ENCODE measurements at regions not wholly inside any gene's neighbourhood (a gene's known extent, or its start where the extent isn't known, plus 50 kb on each side); places are given as distances from the start of the nearest gene placed in this dataset.

DNA sequence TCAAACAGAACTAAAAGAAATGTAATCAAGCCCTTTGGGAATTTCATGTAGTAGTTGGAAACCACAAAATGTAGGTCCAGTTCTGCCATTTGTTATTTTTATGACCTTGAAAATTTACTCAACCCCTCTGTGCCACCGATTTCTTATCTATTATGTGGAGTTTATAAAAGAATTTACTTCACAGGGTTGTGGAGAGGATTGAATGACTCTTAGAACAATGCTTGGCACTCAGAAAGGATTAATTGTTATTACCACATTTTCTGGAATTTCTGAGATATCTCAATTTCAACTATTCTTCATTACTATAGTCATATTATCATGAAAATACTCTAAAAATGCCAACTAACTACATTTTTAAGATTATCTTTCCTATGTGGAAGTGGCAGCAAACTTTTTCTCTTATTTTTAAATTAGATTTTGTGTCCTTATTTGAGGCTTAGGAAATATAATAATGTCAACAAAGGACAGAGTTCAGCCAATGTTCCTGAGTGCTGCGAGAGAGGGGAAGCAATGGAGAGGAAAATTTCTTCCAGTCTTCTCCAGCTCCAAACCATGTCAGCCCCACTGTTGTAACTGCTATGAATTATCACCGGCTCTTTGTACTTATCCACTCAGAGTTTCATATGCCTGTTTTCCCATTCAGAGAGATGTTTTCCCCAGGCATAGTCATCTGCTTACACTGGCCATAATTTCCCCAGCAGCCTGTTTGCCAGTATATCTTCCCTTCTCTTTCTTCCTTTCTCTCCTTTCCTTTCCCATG, 525.6 kb downstream of the SPATA31D1 start:
- DNase-seq = no peak

DNA sequence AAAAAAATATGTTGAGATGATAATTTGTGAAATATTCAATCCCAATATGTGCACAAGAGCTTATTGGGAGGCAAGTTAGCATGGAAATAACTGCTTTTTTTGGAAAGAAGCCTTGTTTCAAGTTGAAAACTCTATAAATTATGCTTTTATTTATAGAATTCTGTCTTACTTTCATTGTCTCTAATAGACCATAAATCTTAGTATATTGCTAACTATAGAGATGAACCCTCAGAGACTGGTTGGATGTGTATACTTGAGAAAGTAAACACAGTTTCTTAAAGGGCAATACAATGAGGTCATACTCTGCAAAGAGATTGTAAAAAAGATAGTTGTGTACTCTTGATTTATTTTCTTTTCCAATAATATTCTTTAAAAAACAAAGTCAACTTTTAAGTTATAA, 530.3 kb downstream of the SPATA31D1 start:
- no peak for DNase-seq

DNA sequence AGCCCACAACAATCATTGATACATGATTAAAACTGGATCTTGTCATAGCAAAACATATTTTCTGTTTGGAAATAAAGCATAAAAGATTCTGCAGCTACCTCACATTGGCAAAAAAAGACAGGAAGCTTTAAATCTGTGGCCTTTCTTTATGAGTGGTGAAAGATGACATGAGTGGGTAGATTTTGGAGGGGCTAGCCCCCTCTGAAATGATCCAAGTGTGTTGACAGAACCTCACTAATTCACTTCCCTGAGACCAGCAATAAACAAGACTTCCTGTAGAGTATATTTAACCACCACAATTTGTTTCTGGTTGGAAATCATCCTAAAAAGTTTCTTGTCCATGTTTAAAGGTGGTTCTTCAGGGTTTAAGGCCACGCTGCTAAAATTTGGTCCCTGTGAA, 530.8 kb downstream of the SPATA31D1 start:
- DNase-seq = no peak

DNA sequence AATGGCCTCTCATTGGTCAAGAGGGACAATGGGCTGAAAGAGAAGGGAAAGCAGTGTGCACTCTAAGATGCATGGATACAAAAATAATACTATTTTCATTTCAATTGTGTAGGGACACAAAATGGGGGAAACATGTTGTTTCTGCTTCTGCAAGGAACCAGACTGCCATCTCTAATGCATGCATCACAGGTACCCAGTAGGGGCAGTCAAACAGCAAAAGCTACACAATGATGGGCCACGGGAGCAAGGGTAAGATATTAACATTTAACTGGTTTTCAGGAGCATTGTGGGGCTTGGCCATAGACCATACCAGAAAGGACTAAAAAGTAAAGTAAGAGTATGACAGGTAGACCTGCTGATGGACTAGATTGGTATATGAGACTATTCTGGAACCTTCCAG, 535.8 kb downstream of the SPATA31D1 start:
- no peak for DNase-seq

DNA sequence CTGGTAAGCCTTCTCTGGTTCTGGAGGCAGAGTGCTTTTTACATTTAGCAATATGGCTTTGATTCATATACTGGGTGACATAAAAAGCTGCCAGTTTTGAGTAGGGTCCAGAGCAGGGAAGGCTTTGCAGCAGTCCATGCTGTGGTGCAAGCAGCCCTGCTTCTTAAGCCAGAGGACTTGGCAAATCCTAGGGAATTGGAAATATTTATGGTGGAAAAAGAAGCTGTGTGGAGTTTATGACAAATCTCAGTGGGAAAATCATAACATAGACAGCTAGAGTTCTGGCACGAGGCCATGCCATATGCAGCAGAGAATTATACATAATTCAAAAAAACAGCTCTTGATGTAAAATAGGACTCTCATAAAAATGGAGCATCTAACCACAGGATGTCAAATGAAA, 536.4 kb downstream of the RASEF start:
- no peak for DNase-seq

DNA sequence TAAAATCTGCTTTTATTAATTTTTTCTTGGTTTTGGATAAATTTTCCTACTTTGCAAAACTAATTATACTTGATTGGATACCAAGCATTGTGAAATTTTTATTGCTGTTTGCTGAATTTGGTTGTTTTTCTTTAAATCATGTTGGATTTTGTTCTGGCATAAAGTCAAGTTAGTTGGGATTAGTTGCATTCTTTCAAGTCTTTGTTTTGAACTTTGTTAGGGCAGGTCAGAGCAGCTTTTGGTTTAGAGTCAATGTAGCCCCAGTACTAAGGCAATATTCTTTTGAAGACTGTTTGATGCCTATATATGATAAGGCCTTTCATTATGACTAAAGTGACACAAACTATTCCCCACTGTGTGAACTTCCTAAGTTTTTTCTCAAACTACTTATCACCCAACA, 531.1 kb downstream of the RASEF start:
- no peak for DNase-seq

DNA sequence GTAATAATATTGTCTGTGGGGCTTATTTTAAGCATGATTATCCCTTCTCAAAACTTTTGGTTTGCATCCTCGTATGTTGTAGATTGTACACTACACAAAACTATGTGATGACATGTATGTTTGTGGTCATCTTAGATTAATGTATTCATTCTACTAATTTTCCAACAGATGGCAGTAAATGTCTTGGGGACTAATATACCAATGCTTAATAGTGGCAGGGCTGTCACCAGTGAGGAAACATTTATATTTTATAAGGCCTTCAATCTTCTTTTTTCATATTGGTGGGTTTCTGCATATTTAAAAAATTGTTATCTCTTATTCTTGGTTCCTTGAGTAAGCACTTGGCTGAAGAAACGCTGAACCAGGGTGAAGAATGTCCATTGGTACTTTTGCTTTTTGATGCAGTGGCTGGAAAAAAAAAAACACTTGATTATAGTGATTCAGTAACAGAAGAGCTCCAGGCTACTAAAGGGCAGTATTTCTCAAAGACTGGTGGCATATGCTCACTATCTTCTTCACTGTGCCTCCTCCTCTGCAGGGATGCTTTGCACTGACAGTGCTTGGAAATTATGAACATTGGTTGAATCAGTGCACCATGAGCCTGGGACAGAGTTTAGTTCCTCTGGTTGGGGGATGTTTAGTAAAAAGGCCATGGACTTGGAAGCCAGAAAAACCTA, 530.3 kb downstream of the RASEF start:
- DNase-seq = no peak

DNA sequence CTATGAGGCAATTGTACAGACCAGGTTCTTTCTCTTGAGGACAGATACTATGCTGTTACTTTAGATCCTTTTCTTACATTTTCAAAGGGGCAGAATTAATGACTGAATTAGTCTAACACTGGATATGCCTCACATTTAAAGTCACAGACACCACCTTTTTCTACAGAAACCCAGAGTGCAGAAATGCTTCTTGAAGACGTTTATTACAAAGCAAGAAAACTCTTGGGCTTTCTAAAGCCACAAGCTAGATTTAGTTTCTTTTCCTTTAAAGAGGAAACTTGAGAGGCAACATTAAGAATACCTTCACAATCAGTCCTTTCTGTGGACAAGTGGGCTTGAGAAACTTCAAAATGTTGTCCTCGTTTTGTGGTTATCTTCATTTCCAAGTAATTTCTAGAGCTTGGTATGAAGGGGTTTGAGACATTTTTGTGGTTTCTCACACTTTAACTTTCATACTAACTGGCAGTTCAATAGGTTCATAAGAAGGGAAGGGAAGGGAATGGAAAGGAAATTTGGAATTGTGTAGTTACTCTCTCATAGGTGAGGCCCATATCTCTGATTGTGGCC, 527.4 kb downstream of the RASEF start:
- no peak for DNase-seq

DNA sequence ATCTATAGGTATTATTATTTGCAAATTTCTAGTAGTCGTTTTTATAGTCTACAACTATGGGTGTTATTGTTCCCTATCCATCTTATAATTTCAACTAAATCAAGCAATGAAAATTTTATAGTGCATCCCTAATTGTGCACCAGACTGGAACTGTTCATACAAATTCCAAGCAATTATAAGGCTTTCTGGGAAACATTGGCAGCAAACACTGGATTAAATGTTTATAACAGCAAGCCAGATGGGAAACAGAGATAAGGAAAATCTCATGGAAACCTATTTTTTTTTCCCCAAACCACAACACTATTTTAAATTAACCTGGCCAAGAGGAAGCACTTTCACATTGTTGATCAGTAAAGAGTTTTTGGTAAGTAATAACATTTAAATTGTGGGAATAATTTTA, 524.3 kb downstream of the RASEF start:
- no peak for DNase-seq

DNA sequence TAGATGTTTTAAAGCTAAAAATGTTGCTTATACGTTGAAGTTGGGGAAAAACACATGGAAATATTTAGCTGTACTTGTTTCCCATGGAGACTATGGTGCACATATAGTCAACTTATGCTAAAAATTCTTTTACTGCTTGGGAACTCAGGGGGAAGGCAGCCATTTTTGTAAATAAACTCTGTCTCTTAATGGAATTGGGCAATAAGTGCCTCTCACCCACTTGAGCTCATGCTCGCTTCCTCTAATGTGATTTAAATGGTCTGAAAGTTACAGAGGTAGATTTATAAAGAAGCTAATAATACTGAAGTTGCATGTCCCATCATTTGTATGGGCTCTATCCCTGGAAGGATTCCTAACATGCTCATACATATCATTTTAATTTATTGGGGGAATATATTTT, 523.8 kb downstream of the RASEF start:
- DNase-seq = no peak

DNA sequence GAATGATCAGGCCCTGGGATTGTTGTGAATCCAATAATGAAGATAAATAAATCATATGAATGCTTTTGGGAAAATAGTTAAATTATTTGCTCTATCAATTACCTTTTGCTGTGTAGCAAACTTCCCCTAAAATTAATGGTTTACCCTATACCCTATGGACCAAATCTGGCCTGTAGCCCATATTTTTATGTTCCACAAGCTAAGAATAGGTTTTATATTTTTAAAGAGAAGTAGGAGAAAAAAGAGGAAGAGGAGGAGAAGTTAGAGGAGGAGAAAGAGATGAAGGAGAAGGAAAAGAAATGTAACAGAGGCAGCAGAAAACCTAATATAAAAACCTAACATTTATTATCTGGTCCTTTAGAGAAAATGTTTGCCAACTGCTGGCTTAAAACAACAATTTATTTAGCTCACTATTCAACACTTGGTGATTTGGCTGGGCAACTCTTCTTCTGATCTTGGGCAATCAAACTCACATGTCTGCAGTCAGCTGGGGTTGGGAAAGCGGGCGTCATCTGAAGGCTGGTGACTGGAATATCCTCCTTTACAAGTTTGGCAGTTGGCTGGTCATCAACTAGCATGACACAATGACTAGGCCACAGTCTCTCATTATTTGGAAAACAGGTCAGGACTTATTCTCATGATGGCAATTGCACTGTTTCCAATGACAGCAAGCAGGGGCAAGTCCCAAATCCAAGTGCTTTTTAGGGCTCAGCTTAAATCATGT, 522.9 kb downstream of the RASEF start:
- DNase-seq = no peak

DNA sequence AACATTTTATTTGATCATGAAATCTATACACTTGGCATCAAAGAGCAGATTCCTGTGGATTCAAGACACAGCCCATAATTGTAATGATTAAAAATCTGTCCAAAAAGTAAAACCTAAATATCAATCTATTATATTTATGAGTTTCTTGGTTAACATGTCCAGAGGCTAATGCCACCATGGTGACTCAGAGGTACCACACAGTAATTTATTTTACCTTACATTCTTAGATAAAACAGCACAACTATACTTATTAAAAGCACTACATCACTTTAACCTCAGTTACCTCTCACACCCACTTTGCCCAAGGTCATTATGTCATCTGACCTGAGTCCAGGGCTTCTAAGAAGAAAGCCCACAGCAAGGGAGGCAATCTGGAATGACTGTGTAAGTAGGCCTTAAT, 519.2 kb downstream of the RASEF start:
- no peak for DNase-seq

DNA sequence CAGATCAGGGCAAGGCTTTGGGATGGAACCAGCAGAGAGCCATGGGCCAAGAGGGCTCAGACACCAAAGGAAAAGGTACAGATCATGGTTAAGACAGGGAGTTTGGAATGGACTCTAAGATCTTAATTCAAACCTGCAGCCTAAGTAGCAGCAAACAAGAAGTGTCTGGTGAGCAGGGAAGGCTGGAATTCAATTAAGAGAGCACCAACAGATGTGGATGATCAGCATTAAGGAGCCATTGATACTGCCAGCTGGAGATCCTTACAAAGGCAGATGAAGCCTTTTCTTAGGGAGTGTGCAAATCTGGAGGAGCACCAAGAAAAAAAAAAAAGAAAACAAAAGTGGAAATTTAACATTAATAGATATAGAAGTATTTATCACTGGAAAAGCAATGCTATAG, 516.8 kb downstream of the RASEF start:
- no peak for DNase-seq

DNA sequence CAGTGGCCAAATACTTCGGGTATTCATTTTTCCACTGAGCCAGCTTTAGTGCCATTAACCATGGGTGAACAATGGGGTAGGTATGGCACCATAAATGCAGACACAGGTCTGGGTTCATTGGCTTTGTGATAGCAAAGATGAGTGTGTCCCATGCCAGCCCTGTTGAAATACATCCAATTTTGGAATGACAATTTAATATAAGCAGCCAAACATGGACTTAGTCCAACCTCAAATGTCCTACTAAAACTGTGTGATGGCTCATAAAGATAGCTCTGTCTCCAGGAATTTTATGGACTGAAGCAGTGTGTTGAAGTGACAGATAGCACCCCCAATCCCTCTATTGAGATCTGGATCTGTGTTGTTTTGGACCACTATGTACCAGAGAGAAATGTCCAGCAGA, 514.9 kb downstream of the RASEF start:
- no peak for DNase-seq

DNA sequence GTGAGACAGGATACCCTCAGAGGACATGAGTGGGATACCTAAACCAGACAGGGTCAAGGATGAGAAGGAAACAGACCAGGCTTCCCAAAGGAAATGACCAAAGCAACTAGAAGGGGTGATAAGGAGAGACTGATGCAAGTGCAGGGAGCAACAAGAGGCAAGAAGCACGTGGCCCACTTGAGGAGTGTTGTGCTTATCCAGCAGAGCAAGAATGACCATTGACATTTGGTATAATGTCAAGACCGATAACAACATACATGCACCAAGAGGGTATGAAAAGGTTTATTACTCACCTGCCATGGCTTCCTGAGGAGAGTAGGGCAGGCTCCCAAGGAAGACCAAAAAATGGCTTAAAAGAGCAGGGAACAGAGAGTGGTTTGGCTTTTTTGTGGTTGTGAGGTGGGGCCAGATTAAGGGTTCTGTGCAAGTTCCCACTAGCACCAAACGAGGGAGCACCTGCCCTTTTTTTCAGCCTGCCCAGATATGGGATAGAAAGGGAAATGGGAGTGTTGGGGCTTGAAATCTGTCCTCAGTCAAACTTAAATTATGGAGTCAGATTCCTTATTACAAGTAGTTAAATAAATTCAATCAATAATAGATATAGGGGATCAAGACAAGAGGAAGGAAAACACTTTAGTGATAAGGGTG, 513.6 kb downstream of the RASEF start:
- no peak for DNase-seq

DNA sequence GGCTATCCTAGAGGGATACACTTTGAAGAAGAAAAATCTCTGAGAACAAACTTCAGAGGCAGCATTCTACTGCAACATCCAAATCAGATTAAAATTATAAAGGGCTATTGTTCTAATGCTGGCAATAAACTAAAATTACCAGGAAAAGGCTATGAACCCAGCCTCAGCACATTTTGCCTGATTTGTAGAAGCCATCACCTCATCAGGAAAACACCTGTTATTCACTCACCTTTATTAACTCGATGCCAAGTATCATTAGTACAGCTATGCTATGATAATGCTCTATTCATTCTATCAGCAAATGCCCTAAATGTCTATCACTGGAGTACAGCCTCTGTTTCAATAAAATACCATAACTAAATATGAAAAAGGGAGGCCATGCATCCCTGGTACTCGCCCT, 510.2 kb downstream of the RASEF start:
- no peak for DNase-seq

DNA sequence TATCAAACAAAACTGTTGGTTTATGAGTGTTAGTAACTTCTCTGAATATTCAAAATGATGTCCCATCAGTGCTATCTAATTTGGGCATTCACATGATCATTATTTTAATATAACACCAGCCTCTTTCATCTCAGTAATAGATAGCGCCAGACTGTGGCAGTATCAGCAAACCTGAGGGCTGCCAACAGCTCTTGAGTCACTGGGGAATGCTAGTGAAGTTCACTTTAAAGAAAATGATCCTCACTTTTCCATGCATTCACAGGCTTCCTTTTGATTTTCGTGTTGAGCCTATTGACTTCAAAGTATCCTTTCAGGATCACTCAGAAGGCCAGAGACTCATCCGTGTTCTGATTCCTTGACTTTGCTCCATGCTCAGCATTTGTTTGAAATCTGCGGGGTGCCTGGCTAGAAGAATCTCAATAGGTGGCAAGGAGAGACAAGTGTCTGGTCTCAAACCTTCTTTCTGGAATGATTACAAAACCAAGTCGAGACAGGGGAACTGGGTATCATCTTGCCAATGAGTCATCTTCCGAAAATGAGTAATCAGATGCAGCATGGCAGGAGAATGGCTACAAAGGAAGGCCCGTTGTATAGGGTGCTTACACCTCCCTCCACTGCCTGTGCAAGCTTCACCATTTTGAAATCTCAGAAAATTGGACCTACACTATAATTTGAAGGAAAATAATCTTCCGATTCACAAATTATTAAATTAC, 509.1 kb downstream of the RASEF start:
- no peak for DNase-seq

DNA sequence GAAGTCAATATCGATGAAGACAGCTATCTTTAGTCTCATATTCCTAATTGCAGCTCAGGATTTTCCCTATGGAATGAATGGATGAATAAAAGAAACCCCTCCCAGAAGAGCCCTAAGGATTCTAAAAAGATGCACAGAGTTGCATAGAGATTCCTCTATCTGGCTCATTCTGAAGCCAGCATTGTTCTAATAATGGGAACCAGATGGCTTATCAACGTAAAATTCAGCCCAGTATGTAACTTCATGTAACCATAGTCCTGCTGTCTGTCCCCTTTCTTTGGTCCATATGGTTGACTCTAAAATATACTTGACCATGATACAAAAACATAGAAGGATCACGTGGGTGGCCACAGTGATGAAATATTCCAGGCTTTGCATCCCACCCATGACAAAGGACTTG, 508.6 kb downstream of the RASEF start:
- DNase-seq = no peak

DNA sequence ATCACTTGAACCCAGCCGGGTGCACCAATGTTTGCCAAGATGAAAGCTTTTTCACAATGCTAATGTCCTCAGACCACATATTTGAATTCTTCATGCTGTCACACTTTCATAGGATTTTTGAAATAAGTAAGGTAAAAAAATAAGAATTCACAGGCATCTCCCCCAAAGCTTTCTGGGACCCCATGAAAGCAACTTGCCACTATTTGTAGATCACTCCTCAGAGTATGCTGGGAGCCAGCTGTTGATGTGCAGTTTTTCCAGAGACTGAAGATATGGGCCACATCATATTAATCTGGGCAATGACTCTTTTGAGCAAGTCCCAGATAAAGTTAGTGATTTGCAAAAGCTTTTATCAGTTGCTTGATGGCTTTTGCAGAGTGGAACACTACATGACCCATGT, 507.9 kb downstream of the RASEF start:
- DNase-seq = no peak

DNA sequence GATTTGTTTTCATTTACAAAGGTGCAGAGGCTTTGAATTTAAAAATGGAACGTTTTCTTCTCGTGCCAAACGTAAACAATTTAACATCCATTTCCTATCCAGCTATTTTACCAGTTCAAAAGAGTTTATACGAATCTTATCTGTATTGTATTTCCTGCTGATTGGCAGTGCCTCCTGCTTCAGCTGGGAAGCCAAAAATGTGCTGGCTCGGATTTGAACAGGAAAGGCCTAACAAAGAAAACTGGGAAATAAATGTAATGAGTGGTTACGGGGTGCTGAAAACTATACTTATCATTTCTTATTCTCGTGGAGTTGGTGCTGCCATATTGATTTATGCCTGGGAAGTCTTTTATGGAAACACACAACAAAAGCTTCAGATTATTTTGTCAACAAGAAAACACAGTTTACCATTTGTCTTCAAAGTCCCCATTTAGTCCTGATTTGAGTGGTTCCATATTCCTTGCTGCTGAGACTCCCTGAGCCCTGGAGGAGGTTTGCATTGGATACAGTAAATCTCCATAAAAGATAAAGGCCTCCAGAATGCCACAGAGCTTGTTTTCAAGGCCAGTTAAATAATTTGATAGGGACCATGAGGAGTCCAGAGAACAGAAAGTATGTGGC, 507.4 kb downstream of the RASEF start:
- no peak for DNase-seq

DNA sequence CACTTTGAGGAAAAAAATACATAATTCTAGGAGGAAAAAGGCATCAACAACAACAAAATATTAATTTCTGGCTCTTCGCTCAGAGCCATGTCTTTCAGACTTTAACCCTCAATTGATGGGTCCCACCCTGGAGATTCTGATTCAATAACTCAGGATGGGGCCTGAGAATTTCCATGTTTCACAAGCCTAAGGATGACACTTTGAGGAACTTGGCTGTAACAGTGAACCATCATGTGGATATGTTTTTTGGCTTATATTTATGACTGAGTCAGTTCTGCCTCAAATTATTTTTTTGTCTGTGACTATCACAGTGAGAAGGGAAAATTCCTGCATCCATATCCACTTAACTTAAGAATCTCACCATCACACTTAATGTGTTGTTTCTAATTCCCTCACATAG, 504.6 kb downstream of the RASEF start:
- DNase-seq = no peak

All from DMS 273 treated with DMSO at 0.1 percent for 48 hours (cell line).